Thymus (tissue), 11 donors: ENCODE measurements at regions not wholly inside any gene's neighbourhood (a gene's known extent, or its start where the extent isn't known, plus 50 kb on each side); places are given as distances from the start of the nearest gene placed in this dataset.
A peak's percentile ranks its signal among the peaks of the same experiment; 100 is the strongest.

Experiments
- DNase-seq, 9 donors: peaks; one replicate each; pipeline ENCODE4 v3.0.0-alpha.2; 2013; ENCODE audit warnings: low spot score in 9 of 9, low read depth in 6 of 9, missing footprints in 1 of 9
- H3K27ac ChIP-seq, 2 donors: one replicate each; pipeline ENCODE4 v1.5.1; 2013; ENCODE audit warnings: control low read depth in 1 of 2, low read depth in 1 of 2, low read length in 1 of 2, mild to moderate bottlenecking in 1 of 2, moderate library complexity in 1 of 2
- H3K27me3 ChIP-seq, 2 donors: one replicate each; pipeline ENCODE4 v1.5.1; 2013; ENCODE audit warnings: low read length in 1 of 2; ENCODE audit not compliant: control insufficient read depth in 2 of 2, insufficient read depth in 1 of 2
- H3K36me3 ChIP-seq, 2 donors: one replicate each; pipeline ENCODE4 v1.5.1; 2013; ENCODE audit warnings: low read length in 1 of 2, mild to moderate bottlenecking in 1 of 2, moderate library complexity in 1 of 2; ENCODE audit not compliant: control insufficient read depth in 2 of 2, insufficient read depth in 2 of 2
- H3K4me1 ChIP-seq, 2 donors: one replicate each; pipeline ENCODE4 v1.5.1; 2013; ENCODE audit warnings: low read length in 2 of 2; ENCODE audit not compliant: control insufficient read depth in 2 of 2, insufficient read depth in 2 of 2
- H3K4me3 ChIP-seq, 2 donors: one replicate each; pipeline ENCODE4 v1.5.1; 2013; ENCODE audit warnings: low read length in 2 of 2, control low read depth in 1 of 2, mild to moderate bottlenecking in 1 of 2
- H3K9me3 ChIP-seq, 2 donors: one replicate each; pipeline ENCODE4 v1.5.1; 2013; ENCODE audit warnings: low read length in 1 of 2, mild to moderate bottlenecking in 1 of 2; ENCODE audit not compliant: control insufficient read depth in 2 of 2, insufficient read depth in 1 of 2
- WGBS: extraction: QIAGEN DNeasy Blood & Tissue Kit; methylation state at CpG from one replicate; pipeline ENCODE4 v1.1.7; 2013; 5-methylcytosine and 5-hydroxymethylcytosine counted together
- donor health status: healthy.

- Histone ChIP-seq H3K4me1 (no peaks in the 10 kb centered on the region), H3K9me3 (no peaks in the 10 kb centered on the region), H3K27me3 (no peaks in the 10 kb centered on the region), H3K36me3 (no peaks in the 10 kb centered on the region), H3K27ac (no peak overlapping the region), H3K4me3 (no peak overlapping the region)
- peak in 1 of 9 donors; percentile 0 for DNase-seq
- 69% methylated on average over 4 of the region's 4 CpGs for WGBS
Measured at GRCh38 chr18:71784777-71785176, 759.4 kb downstream of the CBLN2 start.

- H3K36me3 ChIP-seq: no peaks in the 10 kb centered on the region
- no peaks in the 10 kb centered on the region for H3K27me3 ChIP-seq
- DNase-seq: no peak
- H3K27ac ChIP-seq: no peak overlapping the region
- no peak overlapping the region for H3K4me3 ChIP-seq
- H3K4me1 ChIP-seq: no peaks in the 10 kb centered on the region
- WGBS: 89% methylated on average over 5 of the region's 5 CpGs
- H3K9me3 ChIP-seq: peaks cover 0 to 4% of the 10 kb centered on the region in 2 donors
Measured at GRCh38 chr18:71760541-71760940, 783.6 kb downstream of the CBLN2 start.

- Histone ChIP-seq H3K9me3 (peaks cover 0 to 3% of the 10 kb centered on the region in 2 donors), H3K27me3 (no peaks in the 10 kb centered on the region), H3K27ac (no peak overlapping the region), H3K4me3 (no peak overlapping the region), H3K4me1 (no peaks in the 10 kb centered on the region), H3K36me3 (no peaks in the 10 kb centered on the region)
- 93% methylated on average over 1 of the region's 1 CpG for WGBS
- no peak for DNase-seq
Measured at GRCh38 chr18:71754246-71754645, 789.9 kb downstream of the CBLN2 start.

GRCh38 chr18:71743634-71744033 is 800.5 kb downstream of the CBLN2 start:
- Histone ChIP-seq H3K36me3 (no peaks in the 10 kb centered on the region), H3K27me3 (no peaks in the 10 kb centered on the region), H3K4me1 (no peaks in the 10 kb centered on the region), H3K27ac (no peak overlapping the region), H3K4me3 (no peak overlapping the region), H3K9me3 (peaks cover 0 to 2% of the 10 kb centered on the region in 2 donors)
- WGBS: 94% methylated on average over 4 of the region's 4 CpGs
- DNase-seq: no peak

GRCh38 chr18:71729611-71730010 is 814.5 kb downstream of the CBLN2 start:
- 95% methylated on average over 2 of the region's 2 CpGs for WGBS
- H3K27ac ChIP-seq: no peak overlapping the region
- H3K4me1 ChIP-seq: no peaks in the 10 kb centered on the region

GRCh38 chr18:71727909-71728308 is 816.2 kb downstream of the CBLN2 start:
- Histone ChIP-seq H3K9me3 (no peaks in the 10 kb centered on the region), H3K27ac (no peak overlapping the region), H3K4me1 (no peaks in the 10 kb centered on the region), H3K27me3 (no peaks in the 10 kb centered on the region), H3K36me3 (no peaks in the 10 kb centered on the region), H3K4me3 (no peak overlapping the region)
- 64% methylated on average over 2 of the region's 2 CpGs for WGBS
- DNase-seq: no peak

More at GRCh38 chr18:71729611-71730010, 814.5 kb downstream of the CBLN2 start:
- DNase-seq: no peak
- Histone ChIP-seq H3K27me3 (no peaks in the 10 kb centered on the region), H3K4me3 (no peak overlapping the region), H3K9me3 (no peaks in the 10 kb centered on the region), H3K36me3 (no peaks in the 10 kb centered on the region)

- no peaks in the 10 kb centered on the region for H3K9me3 ChIP-seq
- H3K4me3 ChIP-seq: no peak overlapping the region
- H3K36me3 ChIP-seq: no peaks in the 10 kb centered on the region
- WGBS: 93% methylated on average over 2 of the region's 2 CpGs
- no peak overlapping the region for H3K27ac ChIP-seq
- no peak for DNase-seq
- no peaks in the 10 kb centered on the region for H3K27me3 ChIP-seq
- no peaks in the 10 kb centered on the region for H3K4me1 ChIP-seq
Measured at GRCh38 chr18:71725256-71725655, 818.9 kb downstream of the CBLN2 start.

GRCh38 chr18:71707985-71708500 is 836.1 kb downstream of the CBLN2 start:
- 72% methylated on average over 1 of the region's 1 CpG for WGBS
- no peaks in the 10 kb centered on the region for H3K36me3 ChIP-seq

GRCh38 chr18:71707400-71707799 is 836.7 kb downstream of the CBLN2 start:
- Histone ChIP-seq H3K9me3 (no peaks in the 10 kb centered on the region), H3K4me3 (no peak overlapping the region), H3K27ac (no peak overlapping the region), H3K36me3 (no peaks in the 10 kb centered on the region), H3K4me1 (no peaks in the 10 kb centered on the region), H3K27me3 (no peaks in the 10 kb centered on the region)
- no peak for DNase-seq
- 89% methylated on average over 1 of the region's 1 CpG for WGBS

More at GRCh38 chr18:71707985-71708500, 836.1 kb downstream of the CBLN2 start:
- H3K9me3 ChIP-seq: no peaks in the 10 kb centered on the region
- H3K27me3 ChIP-seq: no peaks in the 10 kb centered on the region
- H3K4me1 ChIP-seq: no peaks in the 10 kb centered on the region
- no peak overlapping the region for H3K4me3 ChIP-seq
- no peak for DNase-seq
- no peak overlapping the region for H3K27ac ChIP-seq
